Neuronal stem cell (in vitro differentiated cells): ENCODE measurements at regions not wholly inside any gene's neighbourhood (a gene's known extent, or its start where the extent isn't known, plus 50 kb on each side); places are given as distances from the start of the nearest gene placed in this dataset.

Experiments used
- DNase-seq: peaks from one replicate; pipeline ENCODE4 v3.0.0-alpha.2; 2013; ENCODE audit warnings: low spot score
- H2AFZ ChIP-seq: one replicate; pipeline ENCODE4 v1.6.1; 2013; ENCODE audit warnings: mild to moderate bottlenecking, low read length, inconsistent platforms
- H2AK5ac ChIP-seq: 2 replicates; pipeline ENCODE4 v1.6.1; 2013; ENCODE audit warnings: low read depth, mild to moderate bottlenecking, inconsistent platforms, low read length, moderate library complexity, mixed read lengths
- H2BK120ac ChIP-seq: 2 replicates; pipeline ENCODE4 v1.6.1; 2013; ENCODE audit warnings: low read depth, mild to moderate bottlenecking, inconsistent platforms, low read length, moderate library complexity, mixed read lengths
- H2BK12ac ChIP-seq: one replicate; pipeline ENCODE4 v1.6.1; 2013; ENCODE audit warnings: low read length, inconsistent platforms
- H2BK15ac ChIP-seq: 2 replicates; pipeline ENCODE4 v1.6.1; 2013; ENCODE audit warnings: mild to moderate bottlenecking, low read length, inconsistent platforms, mixed read lengths
- H2BK5ac ChIP-seq: one replicate; pipeline ENCODE4 v1.6.1; 2013; ENCODE audit warnings: inconsistent platforms, mild to moderate bottlenecking, low read length, moderate library complexity
- H3K14ac ChIP-seq: one replicate; pipeline ENCODE4 v1.6.1; 2013; ENCODE audit warnings: low read length, inconsistent platforms
- H3K18ac ChIP-seq: 2 replicates; pipeline ENCODE4 v1.6.1; 2013; ENCODE audit warnings: low read length, inconsistent platforms
- H3K23ac ChIP-seq: 2 replicates; pipeline ENCODE4 v1.6.1; 2013; ENCODE audit warnings: low read depth, mild to moderate bottlenecking, mixed read lengths, low read length, inconsistent platforms; ENCODE audit not compliant: poor library complexity
- H3K27ac ChIP-seq: replicated peaks from 3 replicates; pipeline ENCODE4 v1.5.1; 2013; ENCODE audit warnings: low read length, inconsistent platforms
- H3K27me3 ChIP-seq, 3 experiments: 2 replicates each; pipeline ENCODE4 v1.6.1; 2013; ENCODE audit warnings: low read length in 3 of 3, mild to moderate bottlenecking in 2 of 3, inconsistent platforms in 1 of 3, low read depth in 1 of 3, mixed read lengths in 1 of 3, moderate library complexity in 1 of 3; ENCODE audit not compliant: control insufficient read depth in 3 of 3, insufficient read depth in 3 of 3
- H3K36me3 ChIP-seq, 2 donors: replicated peaks in 1 of 2; 2 replicates each; pipeline ENCODE4 v1.6.1; 2013; ENCODE audit warnings: low read length in 2 of 2; ENCODE audit not compliant: control insufficient read depth in 2 of 2, insufficient read depth in 2 of 2
- H3K4ac ChIP-seq: 2 replicates; pipeline ENCODE4 v1.6.1; 2013; ENCODE audit warnings: inconsistent platforms, mild to moderate bottlenecking, low read length, moderate library complexity
- H3K4me1 ChIP-seq, 2 donors: 1 replicate in 1 of 2; 2 replicates in 1 of 2; pipeline ENCODE4 v1.6.1; 2013; ENCODE audit warnings: low read length in 2 of 2, low read depth in 1 of 2; ENCODE audit not compliant: control insufficient read depth in 2 of 2, insufficient read depth in 1 of 2
- H3K4me2 ChIP-seq: one replicate; pipeline ENCODE4 v1.6.1; 2013; ENCODE audit warnings: mild to moderate bottlenecking, low read length, inconsistent platforms; ENCODE audit not compliant: insufficient read depth, poor library complexity, severe bottlenecking
- H3K4me3 ChIP-seq, 2 donors: 2 replicates each; pipeline ENCODE4 v1.5.1; 2013; ENCODE audit warnings: low read length in 2 of 2, mild to moderate bottlenecking in 2 of 2, inconsistent platforms in 1 of 2, moderate library complexity in 1 of 2
- H3K79me1 ChIP-seq: one replicate; pipeline ENCODE4 v1.6.1; 2013; ENCODE audit warnings: low read depth, mild to moderate bottlenecking, inconsistent platforms, low read length, moderate library complexity
- H3K9ac ChIP-seq: one replicate; pipeline ENCODE4 v1.6.1; 2013; ENCODE audit warnings: mild to moderate bottlenecking, low read depth, low read length, inconsistent platforms; ENCODE audit not compliant: poor library complexity
- H3K9me3 ChIP-seq, 2 donors: replicated peaks in 1 of 2; 2 replicates each; pipeline versions ENCODE3 to v1.6.1; 2013; ENCODE audit warnings: low read length in 2 of 2, mild to moderate bottlenecking in 2 of 2, inconsistent platforms in 1 of 2, low read depth in 1 of 2, mixed read lengths in 1 of 2, moderate library complexity in 1 of 2; ENCODE audit not compliant: control insufficient read depth in 2 of 2, insufficient read depth in 1 of 2
- H4K8ac ChIP-seq: one replicate; pipeline ENCODE4 v1.6.1; 2013; ENCODE audit warnings: low read depth, mild to moderate bottlenecking, inconsistent platforms, low read length, moderate library complexity
- H4K91ac ChIP-seq: one replicate; pipeline ENCODE4 v1.6.1; 2013; ENCODE audit warnings: low read length, low read depth, mild to moderate bottlenecking, inconsistent platforms; ENCODE audit not compliant: poor library complexity
- WGBS, 2 donors: extraction: QIAGEN DNeasy Blood & Tissue Kit; methylation state at CpG; one replicate each; pipeline ENCODE4 v1.1.7; 2013; ENCODE audit warnings: missing lambda C conversion rate in 2 of 2, mixed read lengths in 1 of 2; ENCODE audit not compliant: insufficient read length in 2 of 2, insufficient replicate concordance in 1 of 2; ENCODE audit errors: extremely low coverage in 2 of 2; 5-methylcytosine and 5-hydroxymethylcytosine counted together

GRCh38 chrX:36480441-36480990 lies 527.6 kb upstream of the FAM47C start:
- Histone ChIP-seq H3K27me3 (no peaks in the 10 kb centered on the region), H3K9me3 (no peaks in the 10 kb centered on the region), H3K4me1 (no peaks in the 10 kb centered on the region), H2BK15ac (no peak overlapping the region), H2BK5ac (no peak overlapping the region), H2AK5ac (no peak overlapping the region), H3K4me3 (no peak overlapping the region), H2BK120ac (no peak overlapping the region), H3K23ac (no peak overlapping the region), H3K79me1 (no peaks in the 10 kb centered on the region), H4K91ac (no peak overlapping the region), H3K18ac (no peak overlapping the region), H3K36me3 (no peaks in the 10 kb centered on the region), H3K4me2 (no peak overlapping the region), H3K27ac (no peak overlapping the region), H2BK12ac (no peak overlapping the region), H2AFZ (no peak overlapping the region), H3K9ac (no peak overlapping the region), H3K4ac (no peak overlapping the region), H4K8ac (no peak overlapping the region), H3K14ac (no peak overlapping the region)
- no peak for DNase-seq
- WGBS, 2 donors = no CpG with 5 or more reads among the region's 1 CpG

GRCh38 chrX:36501169-36501702 lies 506.9 kb upstream of the FAM47C start:
- Histone ChIP-seq H3K4me2 (no peak overlapping the region), H3K27ac (no peak overlapping the region), H3K36me3 (no peaks in the 10 kb centered on the region), H3K79me1 (no peaks in the 10 kb centered on the region), H3K18ac (no peak overlapping the region), H4K91ac (no peak overlapping the region), H3K4me1 (no peaks in the 10 kb centered on the region), H4K8ac (no peak overlapping the region), H2AFZ (no peak overlapping the region), H2AK5ac (no peak overlapping the region), H2BK120ac (no peak overlapping the region), H3K4me3 (no peak overlapping the region), H3K4ac (no peak overlapping the region), H2BK15ac (no peak overlapping the region), H3K9ac (no peak overlapping the region), H2BK12ac (no peak overlapping the region), H3K14ac (no peak overlapping the region), H3K23ac (no peak overlapping the region), H3K27me3 (no peaks in the 10 kb centered on the region), H2BK5ac (no peak overlapping the region), H3K9me3 (no peaks in the 10 kb centered on the region)
- DNase-seq = no peak
- no CpG with 5 or more reads among the region's 8 CpGs for WGBS, 2 donors

- DNase-seq = no peak
- Histone ChIP-seq H3K14ac (no peak overlapping the region), H4K91ac (no peak overlapping the region), H3K4me1 (no peaks in the 10 kb centered on the region), H3K23ac (no peak overlapping the region), H2AFZ (no peak overlapping the region), H2AK5ac (no peak overlapping the region), H2BK12ac (no peak overlapping the region), H3K36me3 (no peaks in the 10 kb centered on the region), H3K27me3 (no peaks in the 10 kb centered on the region), H4K8ac (no peak overlapping the region), H3K18ac (no peak overlapping the region), H3K4me2 (no peak overlapping the region), H2BK5ac (no peak overlapping the region), H3K79me1 (no peaks in the 10 kb centered on the region), H3K4me3 (no peak overlapping the region), H2BK120ac (no peak overlapping the region), H3K9ac (no peak overlapping the region), H2BK15ac (no peak overlapping the region), H3K27ac (no peak overlapping the region), H3K4ac (no peak overlapping the region), H3K9me3 (peaks cover 0 to 2% of the 10 kb centered on the region in 2 donors)
Measured at GRCh38 chrX:36504625-36505024, 503.5 kb upstream of the FAM47C start.

- no peak overlapping the region for H2BK120ac ChIP-seq
- no peak overlapping the region for H2AK5ac ChIP-seq
- no peak overlapping the region for H3K4me2 ChIP-seq
- no peak overlapping the region for H3K23ac ChIP-seq
- no peak overlapping the region for H4K91ac ChIP-seq
- H3K4me3 ChIP-seq = no peak overlapping the region
- no peak overlapping the region for H2AFZ ChIP-seq
- H2BK12ac ChIP-seq = no peak overlapping the region
- no peaks in the 10 kb centered on the region for H3K79me1 ChIP-seq
- H3K36me3 ChIP-seq = no peaks in the 10 kb centered on the region
- H3K4ac ChIP-seq = no peak overlapping the region
- no peaks in the 10 kb centered on the region for H3K27me3 ChIP-seq
- no CpG with 5 or more reads among the region's 1 CpG for WGBS, 2 donors
- no peak overlapping the region for H2BK5ac ChIP-seq
- no peak for DNase-seq
- no peak overlapping the region for H4K8ac ChIP-seq
- H3K4me1 ChIP-seq = no peaks in the 10 kb centered on the region
- H3K18ac ChIP-seq = no peak overlapping the region
- H3K27ac ChIP-seq = no peak overlapping the region
- no peak overlapping the region for H3K9ac ChIP-seq
- H3K9me3 ChIP-seq = peaks cover 0 to 2% of the 10 kb centered on the region in 2 donors
- H2BK15ac ChIP-seq = no peak overlapping the region
- no peak overlapping the region for H3K14ac ChIP-seq
Measured at GRCh38 chrX:36508042-36508441, 500.1 kb upstream of the FAM47C start.
